OCI-LY7 (cell line): ENCODE measurements at regions not wholly inside any gene's neighbourhood (a gene's known extent, or its start where the extent isn't known, plus 50 kb on each side); places are given as distances from the start of the nearest gene placed in this dataset.
"Not testable (repeated sequence)": the region's sequence is repeated elsewhere in the genome, so short reads cannot be mapped to it uniquely, and the experiment has no call there.

ENCODE experiments used
- BruUV-seq: library from RNA; stranded (reverse); fragments of 400-500 nt; replicated peaks from 2 replicates; lab custom pipeline; 2021; lab: Mats Ljungman, UMichigan
- CTCF ChIA-PET: fragments of 300-600 bp; sonication (Branson Sonifier 250); formaldehyde crosslinking; loops from one replicate; lab custom pipeline; 2022; ENCODE audit warnings: antibody characterized with exemption; ENCODE audit not compliant: unreplicated experiment; lab: Charles Lee
- POLR2A ChIA-PET: fragments of 300-600 bp; sonication (Branson Sonifier 250); formaldehyde crosslinking; loops from one replicate; lab custom pipeline; 2022; ENCODE audit warnings: antibody characterized with exemption; lab: Charles Lee
- DNase-seq: peaks from one replicate; pipeline ENCODE4 v3.0.0-alpha.2; 2015; ENCODE audit warnings: low spot score
- H2AFZ ChIP-seq: fragments of 200-600 bp; sonication (generic), shearing (Covaris generic); 2 replicates; pipeline ENCODE4 v1.6.1; 2014; ENCODE audit warnings: mild to moderate bottlenecking, antibody characterized with exemption, low read length, moderate library complexity
- H3K27ac ChIP-seq: fragments of 200-600 bp; sonication (generic); 2 replicates; pipeline ENCODE4 v1.5.1; 2014; ENCODE audit warnings: mixed run types, low read depth, mild to moderate bottlenecking, moderate library complexity, low read length, inconsistent platforms; ENCODE audit not compliant: poor library complexity, severe bottlenecking
- H3K36me3 ChIP-seq: fragments of 200-600 bp; sonication (generic); 2 replicates; pipeline ENCODE4 v1.6.1; 2014; ENCODE audit warnings: mild to moderate bottlenecking, antibody characterized with exemption, low read length, moderate library complexity, mixed read lengths; ENCODE audit not compliant: insufficient read depth
- H3K4me1 ChIP-seq: fragments of 200-600 bp; sonication (generic); 2 replicates; pipeline ENCODE4 v1.5.1; 2014; ENCODE audit warnings: mild to moderate bottlenecking, low read length; ENCODE audit not compliant: insufficient read depth, poor library complexity, severe bottlenecking
- H3K4me2 ChIP-seq: fragments of 200-600 bp; sonication (generic); 2 replicates; pipeline ENCODE4 v1.6.1; 2014; ENCODE audit warnings: mild to moderate bottlenecking, low read length
- H3K4me3 ChIP-seq: fragments of 200-600 bp; sonication (generic); 2 replicates; pipeline ENCODE4 v1.5.1; 2014; ENCODE audit warnings: mild to moderate bottlenecking, low read depth, low read length; ENCODE audit not compliant: poor library complexity, severe bottlenecking
- H3K79me2 ChIP-seq: fragments of 200-600 bp; sonication (generic); 2 replicates; pipeline ENCODE4 v1.6.1; 2016; ENCODE audit warnings: low read depth, mild to moderate bottlenecking, low read length, moderate library complexity, mixed read lengths; ENCODE audit not compliant: insufficient read depth
- H3K9me2 ChIP-seq: fragments of 200-600 bp; sonication (generic); 2 replicates; pipeline ENCODE4 v1.6.1; 2016; ENCODE audit warnings: mild to moderate bottlenecking, low read length, mixed read lengths; ENCODE audit not compliant: insufficient read depth
- H3K9me3 ChIP-seq: fragments of 200-600 bp; sonication (generic); 2 replicates; pipeline ENCODE4 v1.6.1; 2014; ENCODE audit warnings: mild to moderate bottlenecking, mixed run types, low read length, mixed read lengths
- H4K20me1 ChIP-seq: fragments of 200-600 bp; sonication (generic); 2 replicates; pipeline ENCODE4 v1.6.1; 2014; ENCODE audit warnings: mild to moderate bottlenecking, antibody characterized with exemption, low read length, moderate library complexity, mixed read lengths; ENCODE audit not compliant: insufficient read depth
- CTCF ChIP-seq: fragments of 200-600 bp; sonication (generic); conservative IDR thresholded peaks from 2 replicates; pipeline ENCODE4 v1.5.1; 2014; ENCODE audit warnings: mild to moderate bottlenecking, antibody characterized with exemption, low read length, moderate library complexity, mixed read lengths
- EZH2phosphoT487 ChIP-seq: fragments of 200-600 bp; sonication (generic); IDR thresholded peaks from 2 replicates; pipeline ENCODE4 v1.6.1; 2018; ENCODE audit warnings: low read depth, borderline replicate concordance, mild to moderate bottlenecking, mixed run types, antibody characterized with exemption, low read length, moderate library complexity, mixed read lengths
- intact Hi-C: fragments of 100-400 bp; cut with micrococcal nuclease; formaldehyde crosslinking; loops from one replicate; pipeline ENCODE4 v1.10.0; 2022; ENCODE audit not compliant: unreplicated experiment

- H3K9me3 ChIP-seq: no peaks in the 10 kb centered on the region
- no peak for DNase-seq
- no peaks in the 10 kb centered on the region for H3K4me1 ChIP-seq
- POLR2A ChIA-PET: no interaction called here
- no peak overlapping the region for H3K27ac ChIP-seq
- no peak overlapping the region for H3K4me2 ChIP-seq
- no peak overlapping the region for H2AFZ ChIP-seq
- intact Hi-C loops: no loop called here
- TF ChIP-seq EZH2phosphoT487: no peak
- TF ChIP-seq CTCF: no peak
- no peaks in the 10 kb centered on the region for H3K79me2 ChIP-seq
- CTCF ChIA-PET: no interaction called here
- no peaks in the 10 kb centered on the region for H4K20me1 ChIP-seq
- BruUV-seq: no TSS peak
- H3K36me3 ChIP-seq: no peaks in the 10 kb centered on the region
- no peaks in the 10 kb centered on the region for H3K9me2 ChIP-seq
- H3K4me3 ChIP-seq: no peak overlapping the region
Measured at GRCh38 chr4:135917011-135917410, 1615.3 kb downstream of the PCDH18 start.

- Histone ChIP-seq H3K27ac (no peak overlapping the region), H3K36me3 (no peaks in the 10 kb centered on the region)
- no peak for DNase-seq
Measured at GRCh38 chr4:135900956-135901355, 1631.3 kb downstream of the PCDH18 start.

GRCh38 chr4:135864304-135864703 lies 1662.7 kb upstream of the PABPC4L start:
- H3K4me2 ChIP-seq, BruUV-seq, H3K27ac ChIP-seq, POLR2A ChIA-PET, H3K9me2 ChIP-seq, intact Hi-C loops, CTCF ChIA-PET, DNase-seq, H3K9me3 ChIP-seq, H4K20me1 ChIP-seq, H3K36me3 ChIP-seq, H2AFZ ChIP-seq, H3K4me3 ChIP-seq, H3K79me2 ChIP-seq, H3K4me1 ChIP-seq: not testable (repeated sequence)

More at GRCh38 chr4:135900956-135901355, 1631.3 kb downstream of the PCDH18 start:
- Histone ChIP-seq H3K4me1 (no peaks in the 10 kb centered on the region), H3K4me3 (no peak overlapping the region), H4K20me1 (no peaks in the 10 kb centered on the region), H3K9me3 (no peaks in the 10 kb centered on the region), H3K4me2 (no peak overlapping the region), H3K9me2 (no peaks in the 10 kb centered on the region), H2AFZ (no peak overlapping the region), H3K79me2 (no peaks in the 10 kb centered on the region)
- no TSS peak for BruUV-seq
- POLR2A ChIA-PET: no interaction called here
- intact Hi-C loops: no loop called here
- CTCF ChIA-PET: no interaction called here
- TF ChIP-seq CTCF: no peak
- no peak for TF ChIP-seq EZH2phosphoT487
